Stomach (tissue), 8 donors: ENCODE measurements at regions not wholly inside any gene's neighbourhood (a gene's known extent, or its start where the extent isn't known, plus 50 kb on each side); places are given as distances from the start of the nearest gene placed in this dataset.
A peak's percentile ranks its signal among the peaks of the same experiment; 100 is the strongest.

ENCODE experiments used
- DNase-seq, 2 donors: peaks; one replicate each; pipeline versions ENCODE4 v3.0.0 to v3.0.0-alpha.2; 2013 to 2019
- H3K27ac ChIP-seq, 5 donors: fragments of 200-600 bp in 4 of 5; sonication (generic) in 4 of 5; one replicate each; pipeline ENCODE4 v1.5.1; 2013 to 2019; ENCODE audit warnings: mild to moderate bottlenecking in 1 of 5, moderate library complexity in 1 of 5
- H3K27me3 ChIP-seq, 3 donors: fragments of 200-600 bp; sonication (generic); one replicate each; pipeline ENCODE4 v1.5.1; 2017 to 2019; ENCODE audit warnings: mixed run types in 1 of 3
- H3K36me3 ChIP-seq, 4 donors: fragments of 200-600 bp; sonication (generic); 1 replicate in 3 of 4; 2 replicates in 1 of 4; pipeline ENCODE4 v1.5.1; 2016 to 2019
- H3K4me1 ChIP-seq, 4 donors: fragments of 200-600 bp; sonication (generic); one replicate each; pipeline ENCODE4 v1.5.1; 2016 to 2019
- H3K4me3 ChIP-seq, 4 donors: fragments of 200-600 bp; sonication (generic) in 3 of 4; one replicate each; pipeline ENCODE4 v1.5.1; 2016 to 2019; ENCODE audit warnings: mild to moderate bottlenecking in 1 of 4
- H3K9me3 ChIP-seq, 4 donors: fragments of 200-600 bp; sonication (generic); one replicate each; pipeline ENCODE4 v1.5.1; 2016 to 2019
- CTCF ChIP-seq, 7 experiments: fragments of 450-650 bp in 4 of 7; fragments of 200-600 bp in 3 of 7; sonication (generic) in 3 of 7; IDR thresholded peaks; one replicate each; pipeline ENCODE4 v1.5.1; 2016 to 2019; ENCODE audit warnings: antibody characterized with exemption in 7 of 7, control low read depth in 2 of 7, mild to moderate bottlenecking in 1 of 7
- EP300 ChIP-seq: sonication (generic); formaldehyde crosslinking; IDR thresholded peaks from one replicate; pipeline ENCODE4 v1.6.1; 2017; ENCODE audit warnings: antibody characterized with exemption
- POLR2A ChIP-seq, 4 donors: fragments of 450-650 bp; IDR thresholded peaks; one replicate each; pipeline ENCODE4 v1.6.1; 2016; ENCODE audit warnings: antibody characterized with exemption in 4 of 4, control low read depth in 2 of 4, mild to moderate bottlenecking in 1 of 4, moderate library complexity in 1 of 4
- POLR2AphosphoS5 ChIP-seq, 3 donors: sonication (generic); formaldehyde crosslinking; IDR thresholded peaks; one replicate each; pipeline ENCODE4 v1.6.1; 2016; ENCODE audit warnings: antibody characterized with exemption in 3 of 3
- whole genome bisulfite sequencing, 5 donors: extraction: QIAGEN DNeasy Blood & Tissue Kit in 3 of 5; methylation state at CpG; one replicate each; pipeline versions ENCODE4 v1.1.5 to v1.1.7; 2013 to 2018; 5-methylcytosine and 5-hydroxymethylcytosine counted together
- intact Hi-C: fragments of 100-400 bp; cut with DNase I; formaldehyde crosslinking; loops from one replicate; pipeline ENCODE4 v1.15.1; 2023; ENCODE audit warnings: low total_unique reads
- donor health status: healthy with polysubstance abuse.
- donor health status: Bipolar disorder and iron deficiency.
- donor health status: healthy.

GRCh38 chrX:124820738-124821137 lies 474.4 kb downstream of the SH2D1A start:
- H3K27me3 ChIP-seq: no peaks in the 10 kb centered on the region
- TF ChIP-seq CTCF (IDR thresholded peaks at IDR 0.05) (no peak), POLR2A (IDR thresholded peaks at IDR 0.05) (no peak), EP300 (no peak), POLR2AphosphoS5 (IDR thresholded peaks at IDR 0.05) (no peak)
- WGBS, 5 donors: 86 to 100% (median 91%) methylated on average over 1 of the region's 1 CpG
- no peak overlapping the region for H3K27ac ChIP-seq
- no peak overlapping the region for H3K4me3 ChIP-seq
- H3K36me3 ChIP-seq: no peaks in the 10 kb centered on the region
- no peaks in the 10 kb centered on the region for H3K9me3 ChIP-seq
- H3K4me1 ChIP-seq: no peaks in the 10 kb centered on the region
- DNase-seq: no peak
- intact Hi-C loops: no loop called here

GRCh38 chrX:124827258-124827845 lies 481.0 kb downstream of the SH2D1A start:
- intact Hi-C loops: no loop called here
- TF ChIP-seq EP300: no peak
- TF ChIP-seq POLR2AphosphoS5 (IDR thresholded peaks at IDR 0.05): no peak
- TF ChIP-seq CTCF (IDR thresholded peaks at IDR 0.05): no peak
- TF ChIP-seq POLR2A (IDR thresholded peaks at IDR 0.05): no peak
- no peaks in the 10 kb centered on the region for H3K9me3 ChIP-seq
- H3K4me3 ChIP-seq: no peak overlapping the region
- 61 to 71% (median 68%) methylated on average over 6 of the region's 6 CpGs for WGBS, 5 donors
- H3K4me1 ChIP-seq: no peaks in the 10 kb centered on the region
- no peaks in the 10 kb centered on the region for H3K27me3 ChIP-seq
- no peaks in the 10 kb centered on the region for H3K36me3 ChIP-seq
- peak in 1 of 2 donors; percentile 6 for DNase-seq
- H3K27ac ChIP-seq: no peak overlapping the region

- Histone ChIP-seq H3K4me3 (no peak overlapping the region), H3K27me3 (no peaks in the 10 kb centered on the region), H3K4me1 (no peaks in the 10 kb centered on the region), H3K9me3 (no peaks in the 10 kb centered on the region), H3K27ac (no peak overlapping the region), H3K36me3 (no peaks in the 10 kb centered on the region)
- WGBS, 5 donors: 74 to 86% (median 77%) methylated on average over 5 of the region's 5 CpGs
- intact Hi-C loops: no loop called here
- no peak for DNase-seq
- TF ChIP-seq CTCF (IDR thresholded peaks at IDR 0.05) (no peak), POLR2A (IDR thresholded peaks at IDR 0.05) (no peak), EP300 (no peak), POLR2AphosphoS5 (IDR thresholded peaks at IDR 0.05) (no peak)
Observed at GRCh38 chrX:124829930-124830329, 483.6 kb downstream of the SH2D1A start.

GRCh38 chrX:124836786-124837185 lies 482.9 kb upstream of the TEX13C start:
- 68 to 87% (median 82%) methylated on average over 2 to 3 of the region's 3 CpGs for WGBS, 5 donors
- Histone ChIP-seq H3K4me3 (no peak overlapping the region), H3K9me3 (no peaks in the 10 kb centered on the region), H3K27ac (no peak overlapping the region), H3K4me1 (no peaks in the 10 kb centered on the region), H3K27me3 (no peaks in the 10 kb centered on the region), H3K36me3 (no peaks in the 10 kb centered on the region)
- DNase-seq: no peak
- intact Hi-C loops: no loop called here
- TF ChIP-seq CTCF (IDR thresholded peaks at IDR 0.05) (no peak), EP300 (no peak), POLR2AphosphoS5 (IDR thresholded peaks at IDR 0.05) (no peak), POLR2A (IDR thresholded peaks at IDR 0.05) (no peak)
